ENCODE measurements at regions not wholly inside any gene's neighbourhood (a gene's known extent, or its start where the extent isn't known, plus 50 kb on each side); places are given as distances from the start of the nearest gene placed in this dataset.
A peak's percentile ranks its signal among the peaks of the same experiment; 100 is the strongest.

DNA sequence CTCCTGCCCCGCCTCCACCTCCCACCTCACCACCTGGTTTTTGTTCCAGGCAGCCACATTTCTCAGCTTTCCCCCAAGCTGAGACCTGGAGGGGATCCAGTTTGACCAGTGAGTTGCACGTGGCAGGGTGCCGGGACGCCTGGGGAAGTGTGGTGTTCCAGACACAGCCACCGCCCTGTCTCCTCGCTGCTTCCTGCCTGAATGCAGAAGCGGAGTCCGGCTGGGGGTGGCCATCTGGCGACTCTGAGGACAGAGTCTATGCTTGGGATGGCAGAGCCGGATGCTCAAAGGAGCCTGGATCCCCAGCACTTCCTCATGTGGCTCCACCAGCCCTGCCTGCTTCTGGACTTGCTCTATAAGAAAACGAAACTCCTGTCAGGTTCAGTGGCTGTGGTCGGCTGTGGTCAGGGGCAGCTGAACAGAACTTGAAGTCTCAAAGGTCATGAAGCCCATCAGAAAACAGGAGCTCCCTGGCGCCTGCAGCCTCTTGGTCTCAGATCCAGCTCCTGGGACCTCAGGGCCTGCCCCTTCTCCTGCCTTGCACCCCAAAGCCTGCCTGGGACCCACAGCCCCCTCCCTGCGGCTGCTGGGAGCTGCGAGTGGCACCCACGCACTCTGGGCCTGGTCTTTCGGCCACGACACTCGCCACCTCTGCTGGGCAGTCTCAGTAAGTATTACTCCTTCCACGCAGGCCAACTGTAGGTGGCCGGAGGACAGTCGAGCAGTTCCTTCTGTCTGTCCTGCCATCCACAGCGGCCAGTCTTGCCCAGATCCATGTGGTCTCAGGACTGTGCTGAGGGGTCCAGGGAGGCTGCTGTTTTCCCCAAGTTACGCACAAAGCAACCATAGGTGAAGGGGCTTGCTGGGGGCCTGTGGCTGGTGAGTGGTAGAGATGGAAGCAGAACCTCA, 112.8 kb upstream of the MEF2A start (continued):
- TF ChIP-seq, protein P1, sequence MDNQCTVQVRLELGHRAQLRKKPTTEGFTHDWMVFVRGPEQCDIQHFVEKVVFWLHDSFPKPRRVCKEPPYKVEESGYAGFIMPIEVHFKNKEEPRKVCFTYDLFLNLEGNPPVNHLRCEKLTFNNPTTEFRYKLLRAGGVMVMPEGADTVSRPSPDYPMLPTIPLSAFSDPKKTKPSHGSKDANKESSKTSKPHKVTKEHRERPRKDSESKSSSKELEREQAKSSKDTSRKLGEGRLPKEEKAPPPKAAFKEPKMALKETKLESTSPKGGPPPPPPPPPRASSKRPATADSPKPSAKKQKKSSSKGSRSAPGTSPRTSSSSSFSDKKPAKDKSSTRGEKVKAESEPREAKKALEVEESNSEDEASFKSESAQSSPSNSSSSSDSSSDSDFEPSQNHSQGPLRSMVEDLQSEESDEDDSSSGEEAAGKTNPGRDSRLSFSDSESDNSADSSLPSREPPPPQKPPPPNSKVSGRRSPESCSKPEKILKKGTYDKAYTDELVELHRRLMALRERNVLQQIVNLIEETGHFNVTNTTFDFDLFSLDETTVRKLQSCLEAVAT (IDR thresholded peaks at IDR 0.05), result 0 out of 2 replicates have a peak, but pooled peaks have one; percentile 34
- TF ChIP-seq BCL11A (IDR thresholded peaks at IDR 0.05; ENCODE audit: low read depth, low read length) (no peak), RUNX3 (IDR thresholded peaks at IDR 0.05; ENCODE audit: low read length) (peak; percentile 97), HDGF (IDR thresholded peaks at IDR 0.05) (0 out of 2 replicates have a peak, but pooled peaks have one; percentile 16), YBX1 (IDR thresholded peaks at IDR 0.05) (no peak), IKZF1 (conservative IDR thresholded peaks at IDR 0.05) (peak; percentile 88), SMC3 (IDR thresholded peaks at IDR 0.05; ENCODE audit: borderline replicate concordance, low read length) (0 out of 2 replicates have a peak, but pooled peaks have one; percentile 8), NRF1 (conservative IDR thresholded peaks at IDR 0.05; ENCODE audit: low read depth, low read length) (no peak)
- TF ChIP-seq, protein P2, sequence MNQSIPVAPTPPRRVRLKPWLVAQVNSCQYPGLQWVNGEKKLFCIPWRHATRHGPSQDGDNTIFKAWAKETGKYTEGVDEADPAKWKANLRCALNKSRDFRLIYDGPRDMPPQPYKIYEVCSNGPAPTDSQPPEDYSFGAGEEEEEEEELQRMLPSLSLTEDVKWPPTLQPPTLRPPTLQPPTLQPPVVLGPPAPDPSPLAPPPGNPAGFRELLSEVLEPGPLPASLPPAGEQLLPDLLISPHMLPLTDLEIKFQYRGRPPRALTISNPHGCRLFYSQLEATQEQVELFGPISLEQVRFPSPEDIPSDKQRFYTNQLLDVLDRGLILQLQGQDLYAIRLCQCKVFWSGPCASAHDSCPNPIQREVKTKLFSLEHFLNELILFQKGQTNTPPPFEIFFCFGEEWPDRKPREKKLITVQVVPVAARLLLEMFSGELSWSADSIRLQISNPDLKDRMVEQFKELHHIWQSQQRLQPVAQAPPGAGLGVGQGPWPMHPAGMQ (IDR thresholded peaks at IDR 0.05; ENCODE audit: borderline replicate concordance), result no peak
- TF ChIP-seq, protein P3, sequence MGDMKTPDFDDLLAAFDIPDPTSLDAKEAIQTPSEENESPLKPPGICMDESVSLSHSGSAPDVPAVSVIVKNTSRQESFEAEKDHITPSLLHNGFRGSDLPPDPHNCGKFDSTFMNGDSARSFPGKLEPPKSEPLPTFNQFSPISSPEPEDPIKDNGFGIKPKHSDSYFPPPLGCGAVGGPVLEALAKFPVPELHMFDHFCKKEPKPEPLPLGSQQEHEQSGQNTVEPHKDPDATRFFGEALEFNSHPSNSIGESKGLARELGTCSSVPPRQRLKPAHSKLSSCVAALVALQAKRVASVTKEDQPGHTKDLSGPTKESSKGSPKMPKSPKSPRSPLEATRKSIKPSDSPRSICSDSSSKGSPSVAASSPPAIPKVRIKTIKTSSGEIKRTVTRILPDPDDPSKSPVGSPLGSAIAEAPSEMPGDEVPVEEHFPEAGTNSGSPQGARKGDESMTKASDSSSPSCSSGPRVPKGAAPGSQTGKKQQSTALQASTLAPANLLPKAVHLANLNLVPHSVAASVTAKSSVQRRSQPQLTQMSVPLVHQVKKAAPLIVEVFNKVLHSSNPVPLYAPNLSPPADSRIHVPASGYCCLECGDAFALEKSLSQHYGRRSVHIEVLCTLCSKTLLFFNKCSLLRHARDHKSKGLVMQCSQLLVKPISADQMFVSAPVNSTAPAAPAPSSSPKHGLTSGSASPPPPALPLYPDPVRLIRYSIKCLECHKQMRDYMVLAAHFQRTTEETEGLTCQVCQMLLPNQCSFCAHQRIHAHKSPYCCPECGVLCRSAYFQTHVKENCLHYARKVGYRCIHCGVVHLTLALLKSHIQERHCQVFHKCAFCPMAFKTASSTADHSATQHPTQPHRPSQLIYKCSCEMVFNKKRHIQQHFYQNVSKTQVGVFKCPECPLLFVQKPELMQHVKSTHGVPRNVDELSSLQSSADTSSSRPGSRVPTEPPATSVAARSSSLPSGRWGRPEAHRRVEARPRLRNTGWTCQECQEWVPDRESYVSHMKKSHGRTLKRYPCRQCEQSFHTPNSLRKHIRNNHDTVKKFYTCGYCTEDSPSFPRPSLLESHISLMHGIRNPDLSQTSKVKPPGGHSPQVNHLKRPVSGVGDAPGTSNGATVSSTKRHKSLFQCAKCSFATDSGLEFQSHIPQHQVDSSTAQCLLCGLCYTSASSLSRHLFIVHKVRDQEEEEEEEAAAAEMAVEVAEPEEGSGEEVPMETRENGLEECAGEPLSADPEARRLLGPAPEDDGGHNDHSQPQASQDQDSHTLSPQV (IDR thresholded peaks at IDR 0.05), result no peak
